ENCODE measurements at regions not wholly inside any gene's neighbourhood (a gene's known extent, or its start where the extent isn't known, plus 50 kb on each side); places are given as distances from the start of the nearest gene placed in this dataset.

GRCh38 chr1:67578397-67579020, 106.5 kb upstream of the GADD45A start:
- ChIA-PET POLR2A (no interaction called here), CTCF (no interaction called here)

GRCh38 chr1:67579623-67580394, 105.2 kb upstream of the GADD45A start:
- Histone ChIP-seq H3K4me1 (ENCODE audit: control insufficient read depth, insufficient read depth, low read length) (peaks cover 15% of the 10 kb centered on the region), H3K27ac (ENCODE audit: low read length) (peak overlapping the region; percentile 73), H3K27me3 (ENCODE audit: control insufficient read depth, insufficient read depth, low read length) (no peaks in the 10 kb centered on the region), H3K4me3 (ENCODE audit: low read depth in 2 of 2, low read length in 2 of 2) (no peak overlapping the region), H3K36me3 (ENCODE audit: control insufficient read depth, insufficient read depth, low read length) (no peaks in the 10 kb centered on the region), H3K9me3 (ENCODE audit: control insufficient read depth, insufficient read depth, low read depth, low read length) (no peaks in the 10 kb centered on the region)
- CTCF ChIA-PET, result no interaction called here
- ATAC-seq (no peak), DNase-seq (ENCODE audit: low read depth, low spot score) (no peak)
- POLR2A ChIA-PET, result no interaction called here
- in situ Hi-C loops (cut with HindIII; ENCODE audit: low pct_unique_long_range_greater_than_20kb, low sequenced_read_pairs), result no loop called here
- no TSS peak for BruUV-seq (replicated peaks)
- intact Hi-C loops (cut with micrococcal nuclease; ENCODE audit: unreplicated experiment), result no loop called here
- TF ChIP-seq TCF7L2 (IDR thresholded peaks at IDR 0.05; ENCODE audit: low read depth, low read length) (no peak), SIN3A (IDR thresholded peaks at IDR 0.05; ENCODE audit: borderline replicate concordance, insufficient read depth, low read depth, low read length) (no peak), CTCF (IDR thresholded peaks at IDR 0.05) (no peak), REST (IDR thresholded peaks at IDR 0.05; ENCODE audit: insufficient read depth in 1 of 2, low read depth in 2 of 2, low read length in 1 of 2) (no peak)

More at GRCh38 chr1:67578397-67579020, 106.5 kb upstream of the GADD45A start:
- Histone ChIP-seq H3K9me3 (ENCODE audit: control insufficient read depth, insufficient read depth, low read depth, low read length) (no peaks in the 10 kb centered on the region), H3K4me1 (ENCODE audit: control insufficient read depth, insufficient read depth, low read length) (peaks cover 15% of the 10 kb centered on the region), H3K4me3 (ENCODE audit: low read depth in 2 of 2, low read length in 2 of 2) (no peak overlapping the region), H3K36me3 (ENCODE audit: control insufficient read depth, insufficient read depth, low read length) (no peaks in the 10 kb centered on the region), H3K27me3 (ENCODE audit: control insufficient read depth, insufficient read depth, low read length) (no peaks in the 10 kb centered on the region), H3K27ac (ENCODE audit: low read length) (peak overlapping the region; percentile 29; the same call in 1 of the 2 replicates)
- intact Hi-C loops (cut with micrococcal nuclease; ENCODE audit: unreplicated experiment), result no loop called here
- BruUV-seq (replicated peaks), result no TSS peak
- in situ Hi-C loops (cut with HindIII; ENCODE audit: low pct_unique_long_range_greater_than_20kb, low sequenced_read_pairs), result no loop called here
- TF ChIP-seq POLR2AphosphoS5 (IDR thresholded peaks at IDR 0.05; ENCODE audit: low read depth, low read length) (no peak), SIN3A (IDR thresholded peaks at IDR 0.05; ENCODE audit: borderline replicate concordance, insufficient read depth, low read depth, low read length) (no peak), CTCF (IDR thresholded peaks at IDR 0.05) (no peak), REST (IDR thresholded peaks at IDR 0.05; ENCODE audit: insufficient read depth in 1 of 2, low read depth in 2 of 2, low read length in 1 of 2) (no peak), TCF7L2 (IDR thresholded peaks at IDR 0.05; ENCODE audit: low read depth, low read length) (no peak)
- DNase-seq (ENCODE audit: low read depth, low spot score) (no peak), ATAC-seq (no peak)
